Skeletal muscle tissue (tissue), 3 donors: ENCODE measurements at regions not wholly inside any gene's neighbourhood (a gene's known extent, or its start where the extent isn't known, plus 50 kb on each side); places are given as distances from the start of the nearest gene placed in this dataset.

Experiments used
- H3K27ac ChIP-seq: one replicate; pipeline ENCODE4 v1.7.0; 2013; ENCODE audit warnings: mild to moderate bottlenecking, low read depth, low read length, inconsistent platforms
- H3K27me3 ChIP-seq, 3 donors: one replicate each; pipeline ENCODE4 v1.7.0; 2013; ENCODE audit warnings: low read length in 3 of 3; ENCODE audit not compliant: control insufficient read depth in 3 of 3, insufficient read depth in 3 of 3
- H3K36me3 ChIP-seq, 3 donors: one replicate each; pipeline ENCODE4 v1.7.0; 2013; ENCODE audit warnings: low read length in 3 of 3; ENCODE audit not compliant: control insufficient read depth in 3 of 3, insufficient read depth in 3 of 3
- H3K4me1 ChIP-seq, 3 donors: one replicate each; pipeline ENCODE4 v1.7.0; 2013; ENCODE audit warnings: low read length in 3 of 3, mild to moderate bottlenecking in 3 of 3; ENCODE audit not compliant: control insufficient read depth in 3 of 3, insufficient read depth in 3 of 3
- H3K4me3 ChIP-seq, 3 donors: one replicate each; pipeline ENCODE4 v1.7.0; 2013; ENCODE audit warnings: low read length in 3 of 3
- H3K9ac ChIP-seq, 3 donors: one replicate each; pipeline ENCODE4 v1.7.0; 2013; ENCODE audit warnings: low read length in 3 of 3, mild to moderate bottlenecking in 3 of 3, moderate library complexity in 2 of 3, low read depth in 1 of 3
- H3K9me3 ChIP-seq, 3 donors: one replicate each; pipeline ENCODE4 v1.7.0; 2013; ENCODE audit warnings: low read length in 3 of 3; ENCODE audit not compliant: control insufficient read depth in 3 of 3
- donor health status: Osteomylitis.

DNA sequence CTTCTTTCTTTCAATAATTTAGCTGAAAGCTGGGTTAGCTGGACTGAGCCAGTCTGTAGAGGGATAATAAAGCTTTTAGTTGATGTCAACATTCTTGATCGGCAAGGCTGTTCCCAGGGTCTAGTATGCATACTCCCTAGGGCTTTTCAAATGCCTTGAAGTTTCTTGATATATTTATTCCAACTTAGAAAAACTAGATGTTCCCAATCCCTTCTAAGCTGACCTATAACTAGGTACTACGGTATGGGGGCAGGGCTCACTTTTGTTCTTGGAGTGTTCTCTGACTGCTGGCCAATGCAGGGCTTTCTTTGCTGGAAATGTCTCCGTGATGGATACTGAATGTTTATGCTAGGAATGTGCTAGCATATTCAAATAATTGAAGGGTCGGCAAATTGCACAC lies 258.6 kb upstream of the TANK start:
- H3K4me1 ChIP-seq, result no peaks in the 10 kb centered on the region
- H3K4me3 ChIP-seq, result no peak overlapping the region
- H3K9ac ChIP-seq, result no peak overlapping the region
- no peak overlapping the region for H3K27ac ChIP-seq
- H3K27me3 ChIP-seq, result no peaks in the 10 kb centered on the region
- no peaks in the 10 kb centered on the region for H3K36me3 ChIP-seq
- no peaks in the 10 kb centered on the region for H3K9me3 ChIP-seq

GRCh38 chr2:160905862-160906261 lies 254.4 kb upstream of the TANK start:
- H3K27ac ChIP-seq, result no peak overlapping the region

DNA sequence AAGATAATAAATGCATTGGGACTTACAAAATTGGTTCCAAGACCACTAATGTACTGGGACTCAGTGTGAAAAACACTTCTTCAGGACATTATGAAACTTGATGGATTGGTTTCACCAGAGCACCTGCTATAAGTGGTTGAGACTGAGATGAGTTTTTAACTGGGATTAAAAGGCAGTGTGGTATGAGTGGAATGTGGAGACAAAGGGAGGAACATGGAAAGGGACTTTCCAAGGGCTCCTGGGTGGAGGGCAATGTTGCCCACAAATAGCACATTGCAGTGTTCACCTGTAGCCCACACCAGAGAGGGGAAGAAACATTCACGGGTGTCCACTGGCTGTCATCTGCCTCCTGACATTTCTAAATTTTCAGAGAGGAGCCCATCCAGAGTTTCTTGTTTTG lies 253.3 kb upstream of the TANK start:
- H3K9ac ChIP-seq, result no peak overlapping the region
- no peaks in the 10 kb centered on the region for H3K27me3 ChIP-seq
- H3K4me3 ChIP-seq, result no peak overlapping the region
- no peak overlapping the region for H3K27ac ChIP-seq
- H3K36me3 ChIP-seq, result no peaks in the 10 kb centered on the region
- H3K9me3 ChIP-seq, result no peaks in the 10 kb centered on the region
- peaks cover 0 to 7% (median 0%) of the 10 kb centered on the region in 3 donors for H3K4me1 ChIP-seq

More at GRCh38 chr2:160905862-160906261, 254.4 kb upstream of the TANK start:
- no peaks in the 10 kb centered on the region for H3K9me3 ChIP-seq
- no peak overlapping the region for H3K9ac ChIP-seq
- H3K4me1 ChIP-seq, result peaks cover 0 to 4% (median 0%) of the 10 kb centered on the region in 3 donors
- no peaks in the 10 kb centered on the region for H3K27me3 ChIP-seq
- H3K36me3 ChIP-seq, result no peaks in the 10 kb centered on the region
- H3K4me3 ChIP-seq, result no peak overlapping the region

GRCh38 chr2:160907738-160908137 lies 252.5 kb upstream of the TANK start:
- Histone ChIP-seq H3K27me3 (no peaks in the 10 kb centered on the region), H3K27ac (no peak overlapping the region), H3K4me3 (no peak overlapping the region), H3K4me1 (peaks cover 0 to 7% (median 0%) of the 10 kb centered on the region in 3 donors), H3K9me3 (no peaks in the 10 kb centered on the region), H3K36me3 (no peaks in the 10 kb centered on the region), H3K9ac (no peak overlapping the region)

DNA sequence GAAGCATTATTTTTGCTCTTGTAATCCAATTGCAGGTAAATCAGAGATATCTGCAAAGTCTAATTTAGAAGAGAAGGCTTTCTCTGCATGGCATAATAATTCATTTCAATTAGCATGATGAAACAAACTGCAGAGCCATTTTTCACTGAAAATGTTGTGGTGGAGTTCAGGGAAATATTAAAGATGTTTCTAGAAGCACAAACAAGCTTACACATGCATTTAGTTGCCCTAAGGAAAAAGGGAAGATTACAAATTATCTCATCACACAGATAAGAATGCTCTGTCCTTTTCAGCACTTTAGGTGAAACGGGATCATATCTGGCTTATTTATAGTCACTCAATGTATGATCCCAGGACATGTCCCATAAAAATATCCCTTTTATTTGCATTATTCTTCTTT lies 252.1 kb upstream of the TANK start:
- no peak overlapping the region for H3K4me3 ChIP-seq
- no peak overlapping the region for H3K9ac ChIP-seq
- H3K27me3 ChIP-seq, result no peaks in the 10 kb centered on the region
- no peaks in the 10 kb centered on the region for H3K9me3 ChIP-seq
- peaks cover 0 to 7% (median 0%) of the 10 kb centered on the region in 3 donors for H3K4me1 ChIP-seq
- H3K27ac ChIP-seq, result no peak overlapping the region
- no peaks in the 10 kb centered on the region for H3K36me3 ChIP-seq

GRCh38 chr2:160909781-160910242 lies 250.4 kb upstream of the TANK start:
- no peak overlapping the region for H3K9ac ChIP-seq
- H3K36me3 ChIP-seq, result no peaks in the 10 kb centered on the region
- H3K27me3 ChIP-seq, result no peaks in the 10 kb centered on the region
- H3K4me1 ChIP-seq, result peaks cover 0 to 7% (median 0%) of the 10 kb centered on the region in 3 donors
- H3K4me3 ChIP-seq, result no peak overlapping the region
- peak overlapping the region; percentile 45 for H3K27ac ChIP-seq
- H3K9me3 ChIP-seq, result no peaks in the 10 kb centered on the region

DNA sequence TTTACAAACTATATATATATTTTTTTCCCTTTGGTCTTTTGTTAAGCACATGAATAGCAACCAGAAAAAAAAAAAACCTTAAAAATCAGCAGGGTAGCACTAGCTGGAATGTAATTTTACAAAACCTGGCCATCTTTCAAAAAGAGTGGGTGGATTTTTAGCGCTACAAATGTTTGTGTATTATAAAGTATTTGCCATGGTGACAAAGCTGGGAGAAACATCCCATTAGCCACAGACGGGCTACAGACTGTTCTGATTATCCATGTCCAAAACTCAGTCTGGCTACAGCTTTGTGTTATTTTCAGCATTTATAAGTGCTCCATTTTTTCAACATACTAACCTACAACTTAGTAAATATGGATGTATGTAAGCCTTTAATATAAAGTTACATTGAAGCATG lies 249.5 kb upstream of the TANK start:
- H3K4me3 ChIP-seq, result no peak overlapping the region
- peak overlapping the region; percentile 45 for H3K27ac ChIP-seq
- no peak overlapping the region for H3K9ac ChIP-seq
- no peaks in the 10 kb centered on the region for H3K27me3 ChIP-seq
- H3K4me1 ChIP-seq, result peaks cover 0 to 7% (median 0%) of the 10 kb centered on the region in 3 donors
- no peaks in the 10 kb centered on the region for H3K36me3 ChIP-seq
- no peaks in the 10 kb centered on the region for H3K9me3 ChIP-seq

DNA sequence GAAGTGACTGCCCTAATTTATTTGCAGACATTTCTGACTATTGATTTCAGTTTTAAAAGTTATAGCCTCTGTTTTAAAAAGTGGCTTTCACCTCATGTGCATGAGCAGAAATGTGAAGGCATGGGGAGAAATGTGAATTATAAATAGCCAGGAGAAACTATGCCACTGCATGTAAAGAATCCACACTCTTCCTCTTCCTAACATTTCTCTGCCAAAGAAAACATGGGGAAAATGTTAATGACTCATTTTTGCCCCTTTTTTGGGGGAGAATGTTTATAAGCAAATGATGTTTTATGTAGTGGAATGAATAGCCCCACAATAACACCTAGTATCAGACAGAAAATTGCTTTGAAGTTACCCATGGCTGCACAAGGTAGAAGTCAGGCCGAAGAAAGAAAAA lies 249.0 kb upstream of the TANK start:
- Histone ChIP-seq H3K36me3 (no peaks in the 10 kb centered on the region), H3K9me3 (no peaks in the 10 kb centered on the region), H3K27me3 (no peaks in the 10 kb centered on the region), H3K9ac (no peak overlapping the region), H3K4me1 (peaks cover 0 to 7% (median 0%) of the 10 kb centered on the region in 3 donors), H3K27ac (peak overlapping the region; percentile 4), H3K4me3 (no peak overlapping the region)

DNA sequence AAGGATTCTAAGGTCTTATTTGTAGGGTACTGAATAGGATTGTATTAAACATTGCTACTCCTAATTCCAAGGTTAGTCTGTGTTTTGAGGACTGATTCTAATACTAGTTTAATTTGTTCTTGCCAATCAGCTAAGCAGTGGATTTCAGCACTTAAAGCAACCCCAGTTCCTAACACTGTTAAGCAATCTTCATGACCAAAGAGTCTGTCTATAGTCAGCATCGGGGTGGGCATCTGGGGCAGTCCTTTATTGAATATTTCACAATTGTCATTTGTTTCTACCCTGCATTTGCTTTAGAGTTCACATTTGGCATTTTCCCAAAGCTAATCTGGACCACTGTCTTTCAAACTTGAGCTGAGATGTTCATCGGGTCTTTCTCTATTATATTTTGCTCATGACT lies 248.0 kb upstream of the TANK start:
- no peak overlapping the region for H3K4me3 ChIP-seq
- no peaks in the 10 kb centered on the region for H3K27me3 ChIP-seq
- no peaks in the 10 kb centered on the region for H3K9me3 ChIP-seq
- no peak overlapping the region for H3K9ac ChIP-seq
- no peaks in the 10 kb centered on the region for H3K36me3 ChIP-seq
- H3K4me1 ChIP-seq, result peaks cover 0 to 7% (median 0%) of the 10 kb centered on the region in 3 donors
- H3K27ac ChIP-seq, result no peak overlapping the region

DNA sequence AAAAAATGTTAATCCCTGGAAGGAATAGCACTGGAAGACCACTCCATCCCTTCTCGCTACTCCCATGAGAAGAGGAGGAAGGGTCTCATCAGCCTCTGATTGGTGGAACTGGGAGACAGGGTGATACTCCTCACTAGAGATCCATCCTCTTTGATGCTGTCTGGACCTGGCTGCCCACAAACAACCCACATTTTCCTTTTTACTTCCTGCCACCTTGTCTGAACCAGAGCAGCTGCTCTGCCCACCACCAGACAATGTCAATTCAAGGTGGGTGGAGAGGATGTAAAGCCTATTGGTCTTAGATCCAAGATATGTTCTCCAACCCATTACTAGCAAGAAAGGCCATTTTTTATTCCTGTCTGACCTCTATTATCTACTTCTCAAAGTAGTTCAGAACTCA lies 246.9 kb upstream of the TANK start:
- H3K9me3 ChIP-seq, result no peaks in the 10 kb centered on the region
- no peak overlapping the region for H3K4me3 ChIP-seq
- no peak overlapping the region for H3K9ac ChIP-seq
- H3K36me3 ChIP-seq, result no peaks in the 10 kb centered on the region
- H3K27me3 ChIP-seq, result no peaks in the 10 kb centered on the region
- peaks cover 0 to 7% (median 0%) of the 10 kb centered on the region in 3 donors for H3K4me1 ChIP-seq
- H3K27ac ChIP-seq, result no peak overlapping the region

- Histone ChIP-seq H3K4me1 (peaks cover 0 to 7% (median 0%) of the 10 kb centered on the region in 3 donors), H3K27me3 (no peaks in the 10 kb centered on the region), H3K27ac (no peak overlapping the region), H3K9me3 (no peaks in the 10 kb centered on the region), H3K36me3 (no peaks in the 10 kb centered on the region), H3K4me3 (no peak overlapping the region), H3K9ac (no peak overlapping the region)
These were observed 246.0 kb upstream of the TANK start for GRCh38 chr2:160914217-160914616.
